BLaER1 (cell line): ENCODE measurements at regions not wholly inside any gene's neighbourhood (a gene's known extent, or its start where the extent isn't known, plus 50 kb on each side); places are given as distances from the start of the nearest gene placed in this dataset.
"Not testable (repeated sequence)": the region's sequence is repeated elsewhere in the genome, so short reads cannot be mapped to it uniquely, and the experiment has no call there.

Experiments used
- H3K27ac ChIP-seq: shearing (Covaris generic); formaldehyde crosslinking; 2 replicates; pipeline ENCODE4 v1.8.1; 2022
- H3K27me3 ChIP-seq: shearing (Covaris generic); formaldehyde crosslinking; 2 replicates; pipeline ENCODE4 v1.8.1; 2022
- H3K36me3 ChIP-seq: shearing (Covaris generic); formaldehyde crosslinking; 2 replicates; pipeline ENCODE4 v1.8.1; 2022
- H3K4me1 ChIP-seq: shearing (Covaris generic); formaldehyde crosslinking; 2 replicates; pipeline ENCODE4 v1.8.1; 2022
- H3K4me2 ChIP-seq: shearing (Covaris generic); formaldehyde crosslinking; 2 replicates; pipeline ENCODE4 v1.8.1; 2022
- H3K4me3 ChIP-seq: shearing (Covaris generic); formaldehyde crosslinking; 2 replicates; pipeline ENCODE4 v1.8.1; 2022
- H3K9ac ChIP-seq: shearing (Covaris generic); formaldehyde crosslinking; 2 replicates; pipeline ENCODE4 v1.8.1; 2022
- H3K9me3 ChIP-seq: shearing (Covaris generic); formaldehyde crosslinking; 2 replicates; pipeline ENCODE4 v1.8.1; 2022
- H4K20me1 ChIP-seq: shearing (Covaris generic); formaldehyde crosslinking; 2 replicates; pipeline ENCODE4 v1.8.1; 2022
- Cebpa-rat ChIP-seq: shearing (Covaris generic); IDR thresholded peaks from 2 replicates; pipeline ENCODE4 v1.8.1; 2022

GRCh38 chr3:144023543-144023942 is 51.9 kb downstream of the DIPK2A start:
- H3K27ac ChIP-seq, H3K27me3 ChIP-seq, H3K4me2 ChIP-seq, H4K20me1 ChIP-seq, H3K4me3 ChIP-seq, H3K4me1 ChIP-seq, H3K9ac ChIP-seq, H3K36me3 ChIP-seq: not testable (repeated sequence)
- peaks cover 30% of the 10 kb centered on the region for H3K9me3 ChIP-seq

DNA sequence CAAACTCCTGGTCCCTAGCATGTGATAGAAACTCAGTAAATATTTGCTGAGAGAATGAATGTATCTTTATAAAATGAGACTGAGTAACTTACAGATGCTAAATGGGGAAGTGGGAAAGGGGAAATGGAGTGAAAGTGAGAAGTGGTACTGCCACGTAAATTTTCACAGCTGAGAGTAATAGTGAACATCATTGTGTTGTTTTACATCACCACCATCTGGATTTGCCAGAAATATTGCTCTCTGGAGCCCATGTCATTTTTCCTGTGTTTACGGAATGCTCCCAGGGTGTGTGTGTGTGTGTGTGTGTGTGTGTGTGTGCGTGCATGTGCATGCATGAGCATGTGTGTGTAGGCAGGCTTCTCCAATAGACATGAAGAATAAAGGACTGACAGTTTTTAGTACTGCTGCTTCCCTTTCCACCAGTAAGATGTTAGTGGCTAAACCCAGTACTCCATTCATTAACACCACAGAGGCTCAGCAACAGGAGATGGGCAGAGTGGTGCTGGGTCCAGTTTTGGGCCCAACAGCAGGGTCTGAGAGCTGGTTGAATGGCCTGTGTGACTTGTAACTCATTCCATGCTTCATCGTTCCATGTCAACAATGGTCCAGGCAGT is 57.3 kb downstream of the DIPK2A start:
- no peaks in the 10 kb centered on the region for H3K36me3 ChIP-seq
- H3K4me2 ChIP-seq = no peak overlapping the region
- H3K9ac ChIP-seq = no peak overlapping the region
- H3K4me1 ChIP-seq = no peaks in the 10 kb centered on the region; the same call in 1 of the 2 replicates
- no peaks in the 10 kb centered on the region for H4K20me1 ChIP-seq
- H3K27me3 ChIP-seq = no peaks in the 10 kb centered on the region
- H3K9me3 ChIP-seq = peaks cover 4% of the 10 kb centered on the region; the same call in 1 of the 2 replicates
- no peak overlapping the region for H3K4me3 ChIP-seq
- H3K27ac ChIP-seq = no peak overlapping the region
- no peak for TF ChIP-seq Cebpa-rat

GRCh38 chr3:144029769-144030168 is 58.1 kb downstream of the DIPK2A start:
- no peaks in the 10 kb centered on the region for H3K36me3 ChIP-seq
- TF ChIP-seq Cebpa-rat = no peak
- H3K27ac ChIP-seq = no peak overlapping the region
- no peak overlapping the region for H3K4me3 ChIP-seq
- H3K9ac ChIP-seq = no peak overlapping the region
- no peaks in the 10 kb centered on the region for H3K27me3 ChIP-seq
- H3K4me1 ChIP-seq = no peaks in the 10 kb centered on the region; the same call in 1 of the 2 replicates
- peaks cover 4% of the 10 kb centered on the region; the same call in 1 of the 2 replicates for H3K9me3 ChIP-seq
- H4K20me1 ChIP-seq = no peaks in the 10 kb centered on the region
- H3K4me2 ChIP-seq = no peak overlapping the region

DNA sequence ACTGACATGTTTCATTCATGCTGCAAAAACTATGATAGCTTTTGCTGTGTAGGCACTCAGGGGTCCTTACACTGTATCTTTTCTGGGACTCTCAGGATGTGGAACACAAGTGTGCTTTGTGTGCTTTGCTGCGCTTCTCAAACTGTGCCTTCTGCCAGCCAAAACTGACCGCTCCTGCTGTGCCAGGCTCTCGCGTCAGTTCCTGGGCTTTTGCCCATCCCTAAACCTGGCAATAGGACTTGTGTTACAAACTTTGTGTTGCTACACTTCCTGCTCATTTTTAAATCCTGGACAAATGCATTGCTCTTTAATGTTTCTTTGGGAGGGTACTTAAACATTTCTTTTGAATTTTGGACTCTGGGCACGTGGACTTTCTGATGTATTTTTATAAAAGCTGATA is 60.3 kb downstream of the DIPK2A start:
- Histone ChIP-seq H3K4me3 (no peak overlapping the region), H3K4me2 (no peak overlapping the region), H3K4me1 (no peaks in the 10 kb centered on the region; the same call in 1 of the 2 replicates), H3K27ac (no peak overlapping the region), H3K9me3 (no peaks in the 10 kb centered on the region), H3K9ac (no peak overlapping the region), H3K27me3 (no peaks in the 10 kb centered on the region), H3K36me3 (no peaks in the 10 kb centered on the region), H4K20me1 (no peaks in the 10 kb centered on the region)
- TF ChIP-seq Cebpa-rat = no peak

- H3K27me3 ChIP-seq = no peaks in the 10 kb centered on the region
- no peak overlapping the region for H3K4me3 ChIP-seq
- no peak for TF ChIP-seq Cebpa-rat
- no peaks in the 10 kb centered on the region for H3K36me3 ChIP-seq
- H3K9ac ChIP-seq = no peak overlapping the region
- H3K9me3 ChIP-seq = no peaks in the 10 kb centered on the region
- H4K20me1 ChIP-seq = no peaks in the 10 kb centered on the region
- no peak overlapping the region for H3K4me2 ChIP-seq
- no peak overlapping the region for H3K27ac ChIP-seq
- no peaks in the 10 kb centered on the region; the same call in 1 of the 2 replicates for H3K4me1 ChIP-seq
These were observed 61.1 kb downstream of the DIPK2A start for GRCh38 chr3:144032531-144033239.

GRCh38 chr3:144033240-144033589 is 61.6 kb downstream of the DIPK2A start:
- H3K27ac ChIP-seq = no peak overlapping the region
- H3K4me1 ChIP-seq = no peaks in the 10 kb centered on the region; the same call in 1 of the 2 replicates
- no peaks in the 10 kb centered on the region for H3K27me3 ChIP-seq
- no peak overlapping the region for H3K9ac ChIP-seq
- no peak overlapping the region for H3K4me2 ChIP-seq
- H4K20me1 ChIP-seq = no peaks in the 10 kb centered on the region
- no peaks in the 10 kb centered on the region for H3K36me3 ChIP-seq
- no peaks in the 10 kb centered on the region for H3K9me3 ChIP-seq
- no peak for TF ChIP-seq Cebpa-rat
- H3K4me3 ChIP-seq = no peak overlapping the region

GRCh38 chr3:144033863-144034262 is 62.2 kb downstream of the DIPK2A start:
- Histone ChIP-seq H3K36me3 (no peaks in the 10 kb centered on the region), H3K4me2 (no peak overlapping the region), H3K4me3 (no peak overlapping the region), H3K9me3 (no peaks in the 10 kb centered on the region), H3K4me1 (no peaks in the 10 kb centered on the region; the same call in 1 of the 2 replicates), H3K27ac (no peak overlapping the region), H4K20me1 (no peaks in the 10 kb centered on the region), H3K27me3 (no peaks in the 10 kb centered on the region), H3K9ac (no peak overlapping the region)
- TF ChIP-seq Cebpa-rat = no peak

DNA sequence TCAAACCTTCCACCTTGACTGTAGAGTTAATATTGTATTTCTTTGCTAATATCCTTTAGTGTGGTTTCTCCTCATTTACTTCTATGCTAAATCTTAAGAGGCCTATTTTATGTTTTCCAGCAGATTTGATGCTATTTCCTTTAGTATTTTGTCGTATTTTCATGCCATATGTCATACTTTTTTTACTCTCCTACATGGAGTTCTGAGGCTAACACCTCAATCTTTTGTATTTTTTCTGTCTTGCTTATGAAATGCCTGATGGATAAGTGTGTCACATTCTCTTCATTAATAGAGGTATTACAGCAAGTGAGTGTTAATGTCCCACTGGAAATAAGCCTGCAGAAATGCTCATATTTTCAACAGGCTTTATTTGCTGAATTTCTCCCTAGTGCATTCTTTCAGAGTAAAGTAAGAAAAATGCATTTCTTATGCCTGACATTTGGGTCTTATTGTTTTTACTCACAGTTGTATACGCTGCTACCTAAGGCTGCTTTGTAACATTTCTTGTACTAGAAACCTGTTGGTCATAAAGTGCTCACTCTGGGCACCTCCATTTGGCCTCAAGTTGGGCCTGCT is 63.2 kb downstream of the DIPK2A start:
- TF ChIP-seq Cebpa-rat = no peak
- Histone ChIP-seq H3K9ac (no peak overlapping the region), H3K9me3 (no peaks in the 10 kb centered on the region), H3K4me1 (no peaks in the 10 kb centered on the region), H3K27ac (no peak overlapping the region), H3K36me3 (no peaks in the 10 kb centered on the region), H3K27me3 (no peaks in the 10 kb centered on the region), H3K4me3 (no peak overlapping the region), H3K4me2 (no peak overlapping the region), H4K20me1 (no peaks in the 10 kb centered on the region)

- H3K9me3 ChIP-seq = no peaks in the 10 kb centered on the region
- no peak overlapping the region for H3K4me3 ChIP-seq
- no peak overlapping the region for H3K4me2 ChIP-seq
- no peak overlapping the region for H3K27ac ChIP-seq
- no peak for TF ChIP-seq Cebpa-rat
- no peaks in the 10 kb centered on the region for H4K20me1 ChIP-seq
- no peaks in the 10 kb centered on the region for H3K4me1 ChIP-seq
- no peaks in the 10 kb centered on the region for H3K27me3 ChIP-seq
- no peaks in the 10 kb centered on the region for H3K36me3 ChIP-seq
- no peak overlapping the region for H3K9ac ChIP-seq
These were observed 64.9 kb downstream of the DIPK2A start for GRCh38 chr3:144036498-144036897.

- Histone ChIP-seq H3K4me2 (no peak overlapping the region), H3K27ac (no peak overlapping the region)
- no peak for TF ChIP-seq Cebpa-rat
These were observed 68.0 kb downstream of the DIPK2A start for GRCh38 chr3:144039661-144040060.

More at GRCh38 chr3:144039661-144040060, 68.0 kb downstream of the DIPK2A start:
- Histone ChIP-seq H3K4me3 (no peak overlapping the region), H3K36me3 (no peaks in the 10 kb centered on the region), H3K9me3 (no peaks in the 10 kb centered on the region), H3K4me1 (no peaks in the 10 kb centered on the region), H3K27me3 (no peaks in the 10 kb centered on the region), H3K9ac (no peak overlapping the region), H4K20me1 (no peaks in the 10 kb centered on the region)
